ENCODE measurements at regions not wholly inside any gene's neighbourhood (a gene's known extent, or its start where the extent isn't known, plus 50 kb on each side); places are given as distances from the start of the nearest gene placed in this dataset.

- no peaks in the 10 kb centered on the region for H3K36me3 Mint-ChIP-seq (ENCODE audit: low read depth)
- H3K9me3 Mint-ChIP-seq = no peaks in the 10 kb centered on the region
- H3K27me3 Mint-ChIP-seq = peaks cover 3% of the 10 kb centered on the region
- no peak overlapping the region for H3K4me3 Mint-ChIP-seq
- H3K27ac Mint-ChIP-seq = peak overlapping the region; percentile 72
- H3K4me1 Mint-ChIP-seq (ENCODE audit: low read depth) = peaks cover 15% of the 10 kb centered on the region
Observed at GRCh38 chr4:11297627-11298026, 131.1 kb downstream of the HS3ST1 start.

DNA sequence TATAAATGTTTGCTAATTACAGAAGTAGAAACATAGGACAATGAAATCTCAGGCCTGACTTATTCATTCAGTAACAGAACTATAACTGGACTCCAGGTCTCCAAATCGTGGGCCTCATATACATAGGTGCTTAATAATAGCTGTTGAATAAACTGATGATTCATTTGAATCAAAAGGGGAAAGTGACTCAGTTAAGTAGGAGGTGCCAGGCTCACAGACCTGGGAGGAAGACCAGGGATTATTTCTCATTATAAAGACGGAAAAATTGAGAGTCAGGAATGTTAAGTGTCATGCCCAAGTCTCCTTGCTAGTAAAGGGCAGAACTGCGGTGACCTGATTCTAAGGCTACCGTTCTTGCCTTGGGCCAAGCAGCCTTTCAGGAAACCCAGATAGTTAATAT is 131.5 kb downstream of the HS3ST1 start:
- Mint-ChIP-seq H3K4me1 (ENCODE audit: low read depth) (peaks cover 15% of the 10 kb centered on the region), H3K4me3 (no peak overlapping the region), H3K27me3 (peaks cover 3% of the 10 kb centered on the region), H3K27ac (peak overlapping the region; percentile 72), H3K36me3 (ENCODE audit: low read depth) (no peaks in the 10 kb centered on the region), H3K9me3 (no peaks in the 10 kb centered on the region)

GRCh38 chr4:11293866-11294265 is 134.8 kb downstream of the HS3ST1 start:
- Mint-ChIP-seq H3K4me1 (ENCODE audit: low read depth) (peaks cover 15% of the 10 kb centered on the region), H3K9me3 (no peaks in the 10 kb centered on the region), H3K36me3 (ENCODE audit: low read depth) (no peaks in the 10 kb centered on the region), H3K27me3 (no peaks in the 10 kb centered on the region), H3K27ac (no peak overlapping the region), H3K4me3 (no peak overlapping the region)

DNA sequence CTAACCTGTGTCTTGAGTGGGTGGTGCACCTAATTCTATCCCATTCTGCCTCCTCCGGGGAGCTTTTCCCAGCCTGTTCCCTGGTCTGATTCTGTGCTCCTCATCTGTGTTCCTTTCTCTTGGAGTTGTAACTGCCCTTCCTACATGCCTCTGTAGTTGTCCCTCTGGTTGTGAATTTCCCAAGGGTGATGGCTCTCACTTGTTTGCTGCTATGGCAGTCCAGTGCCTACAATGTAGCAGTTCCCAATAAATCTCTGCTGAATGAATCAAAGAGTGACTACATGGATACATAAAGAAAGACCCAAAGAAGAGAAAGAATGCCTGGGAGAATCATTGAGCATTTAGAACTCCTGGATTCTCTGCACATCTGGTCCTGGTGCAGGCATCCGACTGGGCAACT is 141.6 kb downstream of the HS3ST1 start:
- Mint-ChIP-seq H3K4me3 (no peak overlapping the region), H3K9me3 (no peaks in the 10 kb centered on the region), H3K27me3 (no peaks in the 10 kb centered on the region), H3K4me1 (ENCODE audit: low read depth) (peaks cover 8% of the 10 kb centered on the region), H3K36me3 (ENCODE audit: low read depth) (no peaks in the 10 kb centered on the region), H3K27ac (no peak overlapping the region)

DNA sequence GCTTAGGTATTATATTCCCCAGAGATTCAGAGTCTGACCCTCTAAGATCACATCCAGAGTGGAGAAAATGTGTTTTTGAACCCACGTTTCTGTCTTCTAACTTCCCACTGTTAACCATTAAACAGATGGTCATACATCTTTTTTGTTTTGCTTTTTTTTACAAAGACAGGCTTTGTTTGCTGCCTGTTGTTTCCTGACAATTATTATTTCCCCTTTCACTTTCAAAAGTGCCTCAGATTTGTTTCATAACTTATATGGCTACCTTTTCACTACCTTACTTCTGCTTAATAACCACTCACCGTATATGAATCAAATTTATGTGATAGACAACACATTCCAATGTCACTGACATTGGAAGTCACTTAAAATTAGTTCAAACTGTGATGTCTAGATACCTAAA is 142.2 kb downstream of the HS3ST1 start:
- H3K9me3 Mint-ChIP-seq = no peaks in the 10 kb centered on the region
- no peak overlapping the region for H3K4me3 Mint-ChIP-seq
- peaks cover 8% of the 10 kb centered on the region for H3K4me1 Mint-ChIP-seq (ENCODE audit: low read depth)
- no peaks in the 10 kb centered on the region for H3K36me3 Mint-ChIP-seq (ENCODE audit: low read depth)
- no peak overlapping the region for H3K27ac Mint-ChIP-seq
- no peaks in the 10 kb centered on the region for H3K27me3 Mint-ChIP-seq

DNA sequence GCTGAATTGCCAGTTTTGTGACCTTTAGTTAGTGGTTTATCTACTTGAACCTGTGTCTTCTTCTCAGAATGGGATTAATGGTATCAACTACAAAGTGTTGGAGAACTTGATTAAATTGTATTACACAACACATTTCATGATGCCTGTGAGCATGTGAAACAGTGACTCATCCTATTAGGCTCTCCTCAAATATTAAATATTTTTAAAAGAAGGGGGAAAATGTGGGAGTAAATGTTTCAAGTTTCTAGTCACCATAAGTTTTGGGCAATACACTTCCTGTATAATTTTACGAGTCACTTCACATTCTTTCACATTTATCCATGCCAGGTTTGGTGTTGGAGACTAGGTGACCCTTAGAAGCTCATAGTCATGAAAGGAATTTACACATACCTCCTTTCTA is 147.0 kb downstream of the HS3ST1 start:
- Mint-ChIP-seq H3K36me3 (ENCODE audit: low read depth) (no peaks in the 10 kb centered on the region), H3K27me3 (peaks cover 5% of the 10 kb centered on the region), H3K4me3 (no peak overlapping the region), H3K9me3 (peaks cover 7% of the 10 kb centered on the region), H3K4me1 (ENCODE audit: low read depth) (peaks cover 4% of the 10 kb centered on the region), H3K27ac (no peak overlapping the region)

DNA sequence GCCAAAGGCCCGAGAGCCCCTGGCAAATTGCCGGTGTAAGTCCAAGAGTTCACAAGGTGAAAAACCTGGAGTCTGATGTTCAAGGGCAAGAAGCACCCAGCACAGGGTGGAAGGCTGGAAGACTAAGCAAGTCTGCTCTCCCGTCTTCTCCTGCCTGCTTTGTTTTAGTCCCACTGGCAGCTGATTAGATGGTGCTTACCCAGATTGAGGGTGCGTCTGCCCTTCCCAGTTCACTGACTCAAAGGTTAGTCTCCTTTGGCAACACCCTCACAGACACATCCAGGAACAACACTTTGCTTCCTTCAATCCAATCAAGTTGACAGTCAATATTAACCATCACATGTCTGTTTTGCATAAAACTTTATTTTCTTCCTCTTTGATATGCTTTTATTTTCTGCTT is 157.4 kb downstream of the HS3ST1 start:
- Mint-ChIP-seq H3K36me3 (ENCODE audit: low read depth) (no peaks in the 10 kb centered on the region), H3K4me1 (ENCODE audit: low read depth) (no peaks in the 10 kb centered on the region), H3K9me3 (peaks cover 15% of the 10 kb centered on the region), H3K4me3 (no peak overlapping the region), H3K27me3 (no peaks in the 10 kb centered on the region), H3K27ac (no peak overlapping the region)

DNA sequence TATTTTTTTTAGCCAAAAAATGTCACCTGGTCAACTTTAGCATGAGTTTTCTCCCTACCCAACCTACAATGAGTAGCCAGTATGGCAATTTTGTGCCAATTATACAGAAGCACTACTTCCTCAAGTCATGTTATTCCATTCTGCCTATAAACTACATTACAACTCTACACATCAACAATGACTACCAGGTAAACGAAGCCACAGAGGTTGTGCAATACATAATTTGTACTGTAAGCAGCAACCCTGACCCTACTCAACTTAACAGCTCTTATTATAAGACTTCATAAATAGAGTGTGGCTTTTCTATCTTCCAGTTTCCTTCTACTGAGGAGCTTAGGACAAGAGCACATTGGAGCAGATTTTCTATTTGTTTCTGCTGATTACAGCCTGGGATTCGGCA is 160.5 kb downstream of the HS3ST1 start:
- Mint-ChIP-seq H3K36me3 (ENCODE audit: low read depth) (no peaks in the 10 kb centered on the region), H3K9me3 (peaks cover 15% of the 10 kb centered on the region), H3K27me3 (no peaks in the 10 kb centered on the region), H3K4me3 (no peak overlapping the region), H3K27ac (no peak overlapping the region), H3K4me1 (ENCODE audit: low read depth) (no peaks in the 10 kb centered on the region)

DNA sequence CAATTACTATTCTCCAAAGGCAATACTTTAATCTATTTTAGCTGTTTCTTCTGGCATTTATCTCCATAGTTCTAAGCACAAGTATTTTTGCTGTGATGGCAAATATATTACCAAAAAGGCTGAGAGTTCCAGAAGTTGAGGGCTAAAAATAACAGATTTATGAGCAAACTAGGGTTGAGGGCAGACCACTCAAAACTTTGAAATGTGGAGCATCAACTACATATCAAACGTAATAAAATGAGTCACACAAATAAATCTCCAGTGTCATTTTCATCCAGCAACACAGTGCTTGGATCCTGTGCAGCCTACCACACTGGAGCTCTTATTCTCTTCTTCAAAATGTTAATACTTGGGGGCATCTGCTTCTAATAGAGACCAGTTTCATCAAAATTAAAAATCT is 163.9 kb downstream of the HS3ST1 start:
- no peak overlapping the region for H3K4me3 Mint-ChIP-seq
- H3K4me1 Mint-ChIP-seq (ENCODE audit: low read depth) = no peaks in the 10 kb centered on the region
- H3K9me3 Mint-ChIP-seq = peaks cover 20% of the 10 kb centered on the region
- no peak overlapping the region for H3K27ac Mint-ChIP-seq
- H3K36me3 Mint-ChIP-seq (ENCODE audit: low read depth) = no peaks in the 10 kb centered on the region
- no peaks in the 10 kb centered on the region for H3K27me3 Mint-ChIP-seq

DNA sequence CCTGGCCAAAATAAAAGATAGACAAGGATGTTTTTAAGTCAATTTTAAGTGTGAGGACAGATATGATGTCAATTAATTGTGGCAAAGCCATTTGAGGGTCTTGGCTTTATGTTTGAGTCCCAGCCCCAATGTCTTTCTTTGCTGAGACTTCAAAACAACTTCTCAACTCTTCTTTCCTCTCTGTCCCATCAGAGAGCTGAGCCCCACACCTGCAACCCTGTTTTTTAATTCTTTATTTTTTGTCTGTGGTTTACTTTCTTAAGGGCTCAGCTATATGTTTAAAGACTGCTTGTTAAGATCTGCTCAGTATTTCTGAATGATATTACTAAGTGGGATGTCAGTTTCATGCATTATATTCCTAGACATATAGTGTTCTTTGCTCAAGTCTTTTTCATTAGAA is 164.3 kb downstream of the HS3ST1 start:
- H3K9me3 Mint-ChIP-seq = peaks cover 21% of the 10 kb centered on the region
- H3K36me3 Mint-ChIP-seq (ENCODE audit: low read depth) = no peaks in the 10 kb centered on the region
- no peaks in the 10 kb centered on the region for H3K27me3 Mint-ChIP-seq
- no peaks in the 10 kb centered on the region for H3K4me1 Mint-ChIP-seq (ENCODE audit: low read depth)
- no peak overlapping the region for H3K4me3 Mint-ChIP-seq
- H3K27ac Mint-ChIP-seq = no peak overlapping the region

DNA sequence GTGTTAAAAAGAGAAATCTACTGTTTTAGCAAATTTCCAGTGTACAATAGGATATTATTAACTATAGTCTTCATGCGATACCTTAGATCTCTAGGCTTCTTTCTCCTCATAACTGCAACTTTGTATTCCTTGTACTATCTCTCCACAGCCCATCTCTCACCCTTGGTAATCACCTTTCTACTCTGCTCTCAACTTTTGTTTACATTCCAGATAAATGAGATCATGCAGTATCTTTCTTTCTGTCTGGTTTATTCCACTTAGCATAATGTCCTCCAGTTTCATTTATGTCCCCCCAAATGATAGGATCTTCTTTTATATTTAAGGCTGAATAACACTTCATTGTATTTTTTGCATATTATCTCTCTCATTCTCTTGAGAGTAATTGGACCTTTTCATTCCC is 165.5 kb downstream of the HS3ST1 start:
- no peaks in the 10 kb centered on the region for H3K4me1 Mint-ChIP-seq (ENCODE audit: low read depth)
- H3K9me3 Mint-ChIP-seq = peaks cover 21% of the 10 kb centered on the region
- no peaks in the 10 kb centered on the region for H3K27me3 Mint-ChIP-seq
- H3K27ac Mint-ChIP-seq = no peak overlapping the region
- H3K36me3 Mint-ChIP-seq (ENCODE audit: low read depth) = no peaks in the 10 kb centered on the region
- no peak overlapping the region for H3K4me3 Mint-ChIP-seq

DNA sequence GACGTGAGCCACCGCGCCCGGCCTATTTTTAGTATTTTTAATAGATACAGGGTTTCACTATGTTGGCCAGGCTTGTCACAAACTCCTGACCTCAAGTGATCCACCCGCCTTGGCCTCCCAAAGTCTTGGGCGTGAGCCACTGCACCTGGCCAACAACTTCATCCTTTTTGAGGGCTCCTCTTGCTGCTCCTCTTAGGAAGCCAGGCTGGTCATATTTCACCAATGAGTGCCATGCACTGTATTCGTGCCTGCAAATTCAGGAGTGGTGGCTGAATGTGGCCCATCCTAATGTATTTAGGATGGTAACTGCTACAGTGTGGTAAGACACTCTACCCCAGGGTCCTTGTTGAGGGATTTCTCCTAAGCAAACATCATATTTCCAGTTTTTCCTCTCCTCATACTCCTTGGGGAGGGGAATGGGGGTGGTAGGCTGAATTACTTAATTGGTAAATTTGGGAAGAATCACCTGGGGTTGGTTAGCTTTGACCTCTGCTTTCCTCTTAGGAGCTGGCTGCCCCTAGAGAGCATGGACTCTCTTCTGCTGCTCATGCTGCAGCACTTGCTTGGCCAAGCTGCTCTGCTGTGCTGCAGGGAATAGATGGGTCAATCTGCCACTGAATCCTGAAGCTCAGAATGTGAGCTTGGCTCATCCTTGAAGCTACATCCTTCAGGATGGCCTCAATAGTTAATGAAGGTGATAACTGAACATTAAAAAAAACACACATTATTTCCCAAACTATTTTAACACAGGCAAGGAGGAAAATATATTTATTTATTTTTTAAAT is 167.4 kb downstream of the HS3ST1 start:
- H3K9me3 Mint-ChIP-seq = peaks cover 6% of the 10 kb centered on the region
- no peak overlapping the region for H3K4me3 Mint-ChIP-seq
- H3K27me3 Mint-ChIP-seq = no peaks in the 10 kb centered on the region
- H3K36me3 Mint-ChIP-seq (ENCODE audit: low read depth) = no peaks in the 10 kb centered on the region
- H3K4me1 Mint-ChIP-seq (ENCODE audit: low read depth) = no peaks in the 10 kb centered on the region
- no peak overlapping the region for H3K27ac Mint-ChIP-seq

GRCh38 chr4:11259837-11260236 is 168.9 kb downstream of the HS3ST1 start:
- H3K4me3 Mint-ChIP-seq = no peak overlapping the region
- no peak overlapping the region for H3K27ac Mint-ChIP-seq
- no peaks in the 10 kb centered on the region for H3K27me3 Mint-ChIP-seq
- no peaks in the 10 kb centered on the region for H3K36me3 Mint-ChIP-seq (ENCODE audit: low read depth)
- H3K9me3 Mint-ChIP-seq = peaks cover 6% of the 10 kb centered on the region
- no peaks in the 10 kb centered on the region for H3K4me1 Mint-ChIP-seq (ENCODE audit: low read depth)

GRCh38 chr4:11252149-11252548 is 176.5 kb downstream of the HS3ST1 start:
- H3K4me1 Mint-ChIP-seq (ENCODE audit: low read depth) = peaks cover 3% of the 10 kb centered on the region
- H3K27ac Mint-ChIP-seq = no peak overlapping the region
- no peaks in the 10 kb centered on the region for H3K27me3 Mint-ChIP-seq
- no peaks in the 10 kb centered on the region for H3K36me3 Mint-ChIP-seq (ENCODE audit: low read depth)
- H3K9me3 Mint-ChIP-seq = no peaks in the 10 kb centered on the region
- no peak overlapping the region for H3K4me3 Mint-ChIP-seq

- no peak overlapping the region for H3K4me3 Mint-ChIP-seq
- H3K9me3 Mint-ChIP-seq = no peaks in the 10 kb centered on the region
- H3K4me1 Mint-ChIP-seq (ENCODE audit: low read depth) = peaks cover 3% of the 10 kb centered on the region
- H3K36me3 Mint-ChIP-seq (ENCODE audit: low read depth) = no peaks in the 10 kb centered on the region
- no peaks in the 10 kb centered on the region for H3K27me3 Mint-ChIP-seq
- no peak overlapping the region for H3K27ac Mint-ChIP-seq
Observed at GRCh38 chr4:11250510-11250909, 178.2 kb downstream of the HS3ST1 start.

DNA sequence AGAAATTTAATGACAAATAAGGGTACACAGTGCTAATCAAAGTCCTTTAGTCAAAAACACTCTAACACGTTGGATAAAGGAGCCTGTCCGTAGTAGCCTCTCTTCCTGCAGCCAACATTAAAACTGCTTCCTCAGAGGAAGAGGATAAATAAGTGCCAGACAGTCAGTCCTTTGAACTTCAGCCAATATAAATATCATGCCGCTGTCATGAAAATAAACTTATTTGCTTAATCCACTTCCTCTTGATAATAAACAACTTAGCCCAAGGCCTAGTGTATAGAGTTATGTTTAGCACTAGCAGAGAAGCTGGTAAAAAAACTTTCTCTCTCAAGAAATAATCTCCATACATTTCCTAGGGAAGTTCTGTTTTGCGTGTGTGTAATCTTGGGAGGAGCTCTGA is 196.7 kb downstream of the HS3ST1 start:
- no peak overlapping the region for H3K27ac Mint-ChIP-seq
- no peaks in the 10 kb centered on the region for H3K4me1 Mint-ChIP-seq (ENCODE audit: low read depth)
- H3K9me3 Mint-ChIP-seq = no peaks in the 10 kb centered on the region
- H3K27me3 Mint-ChIP-seq = no peaks in the 10 kb centered on the region
- H3K36me3 Mint-ChIP-seq (ENCODE audit: low read depth) = no peaks in the 10 kb centered on the region
- H3K4me3 Mint-ChIP-seq = no peak overlapping the region
